ENCODE measurements at regions not wholly inside any gene's neighbourhood (a gene's known extent, or its start where the extent isn't known, plus 50 kb on each side); places are given as distances from the start of the nearest gene placed in this dataset.

- Mint-ChIP-seq H3K27me3 (ENCODE audit: unreplicated experiment) (peaks cover 5% of the 10 kb centered on the region), H3K4me3 (ENCODE audit: unreplicated experiment) (no peak overlapping the region), H3K36me3 (ENCODE audit: unreplicated experiment) (no peaks in the 10 kb centered on the region), H3K9me3 (ENCODE audit: unreplicated experiment) (no peaks in the 10 kb centered on the region), H3K27ac (ENCODE audit: unreplicated experiment) (no peak overlapping the region), H3K4me1 (ENCODE audit: unreplicated experiment) (no peaks in the 10 kb centered on the region)
- no peak for DNase-seq (ENCODE audit: extremely low spot score, unreplicated experiment)
- no peak for TF ChIP-seq CTCF (IDR thresholded peaks at IDR 0.05)
Observed at GRCh38 chr6:102126488-102126887, 733.0 kb downstream of the GRIK2 start.

- no peaks in the 10 kb centered on the region for H3K36me3 Mint-ChIP-seq (ENCODE audit: unreplicated experiment)
- H3K4me3 Mint-ChIP-seq (ENCODE audit: unreplicated experiment) = no peak overlapping the region
- no peaks in the 10 kb centered on the region for H3K9me3 Mint-ChIP-seq (ENCODE audit: unreplicated experiment)
- H3K27me3 Mint-ChIP-seq (ENCODE audit: unreplicated experiment) = peaks cover 3% of the 10 kb centered on the region
- no peaks in the 10 kb centered on the region for H3K4me1 Mint-ChIP-seq (ENCODE audit: unreplicated experiment)
- no peak for DNase-seq (ENCODE audit: extremely low spot score, unreplicated experiment)
- no peak overlapping the region for H3K27ac Mint-ChIP-seq (ENCODE audit: unreplicated experiment)
- no peak for TF ChIP-seq CTCF (IDR thresholded peaks at IDR 0.05)
Observed at GRCh38 chr6:102127253-102127652, 733.7 kb downstream of the GRIK2 start.

GRCh38 chr6:102137859-102138258 is 744.4 kb downstream of the GRIK2 start:
- no peaks in the 10 kb centered on the region for H3K4me1 Mint-ChIP-seq (ENCODE audit: unreplicated experiment)
- no peak overlapping the region for H3K4me3 Mint-ChIP-seq (ENCODE audit: unreplicated experiment)
- H3K9me3 Mint-ChIP-seq (ENCODE audit: unreplicated experiment) = no peaks in the 10 kb centered on the region
- DNase-seq (ENCODE audit: extremely low spot score, unreplicated experiment) = no peak
- no peak for TF ChIP-seq CTCF (IDR thresholded peaks at IDR 0.05)
- no peak overlapping the region for H3K27ac Mint-ChIP-seq (ENCODE audit: unreplicated experiment)
- H3K36me3 Mint-ChIP-seq (ENCODE audit: unreplicated experiment) = no peaks in the 10 kb centered on the region
- H3K27me3 Mint-ChIP-seq (ENCODE audit: unreplicated experiment) = no peaks in the 10 kb centered on the region

- no peak for DNase-seq (ENCODE audit: extremely low spot score, unreplicated experiment)
- TF ChIP-seq CTCF (IDR thresholded peaks at IDR 0.05) = no peak
- H3K9me3 Mint-ChIP-seq (ENCODE audit: unreplicated experiment) = peaks cover 5% of the 10 kb centered on the region
- H3K4me1 Mint-ChIP-seq (ENCODE audit: unreplicated experiment) = no peaks in the 10 kb centered on the region
- peaks cover 4% of the 10 kb centered on the region for H3K27me3 Mint-ChIP-seq (ENCODE audit: unreplicated experiment)
- no peaks in the 10 kb centered on the region for H3K36me3 Mint-ChIP-seq (ENCODE audit: unreplicated experiment)
- H3K27ac Mint-ChIP-seq (ENCODE audit: unreplicated experiment) = no peak overlapping the region
- no peak overlapping the region for H3K4me3 Mint-ChIP-seq (ENCODE audit: unreplicated experiment)
Observed at GRCh38 chr6:102149191-102149590, 755.7 kb downstream of the GRIK2 start.

GRCh38 chr6:102150549-102150948 is 757.0 kb downstream of the GRIK2 start:
- H3K36me3 Mint-ChIP-seq (ENCODE audit: unreplicated experiment) = no peaks in the 10 kb centered on the region
- DNase-seq (ENCODE audit: extremely low spot score, unreplicated experiment) = no peak
- no peak for TF ChIP-seq CTCF (IDR thresholded peaks at IDR 0.05)
- H3K4me1 Mint-ChIP-seq (ENCODE audit: unreplicated experiment) = no peaks in the 10 kb centered on the region
- H3K4me3 Mint-ChIP-seq (ENCODE audit: unreplicated experiment) = no peak overlapping the region
- H3K27ac Mint-ChIP-seq (ENCODE audit: unreplicated experiment) = no peak overlapping the region
- peaks cover 12% of the 10 kb centered on the region for H3K9me3 Mint-ChIP-seq (ENCODE audit: unreplicated experiment)
- peaks cover 4% of the 10 kb centered on the region for H3K27me3 Mint-ChIP-seq (ENCODE audit: unreplicated experiment)
